C1 segment of cervical spinal cord (tissue), 14 donors: ENCODE measurements at regions not wholly inside any gene's neighbourhood (a gene's known extent, or its start where the extent isn't known, plus 50 kb on each side); places are given as distances from the start of the nearest gene placed in this dataset.
"Not testable (repeated sequence)": the region's sequence is repeated elsewhere in the genome, so short reads cannot be mapped to it uniquely, and the experiment has no call there.

Experiments
- DNase-seq, 14 donors: peaks; one replicate each; lab custom pipeline; 2025; lab: John Stamatoyannopoulos, UW

DNA sequence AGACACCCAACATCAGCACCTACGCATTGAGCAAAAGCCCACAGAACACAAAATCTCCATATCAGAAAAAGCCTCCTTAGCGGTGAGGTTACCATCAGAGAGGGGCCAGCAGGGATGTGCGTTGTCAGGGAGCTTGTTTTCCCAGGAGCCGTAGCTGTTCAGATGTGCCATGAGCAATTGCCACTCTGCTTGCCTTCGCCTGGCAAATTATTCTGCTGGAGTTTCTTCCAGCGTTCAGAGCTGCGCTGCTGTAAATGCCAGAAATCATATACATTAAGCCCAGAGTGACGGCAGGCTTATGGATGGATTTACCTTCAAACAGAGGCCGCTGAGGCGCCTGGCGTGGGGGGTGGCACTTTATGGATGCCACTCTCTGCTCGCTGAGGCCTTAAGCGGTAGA lies 632.3 kb downstream of the BCOR start:
- DNase-seq: no peak

DNA sequence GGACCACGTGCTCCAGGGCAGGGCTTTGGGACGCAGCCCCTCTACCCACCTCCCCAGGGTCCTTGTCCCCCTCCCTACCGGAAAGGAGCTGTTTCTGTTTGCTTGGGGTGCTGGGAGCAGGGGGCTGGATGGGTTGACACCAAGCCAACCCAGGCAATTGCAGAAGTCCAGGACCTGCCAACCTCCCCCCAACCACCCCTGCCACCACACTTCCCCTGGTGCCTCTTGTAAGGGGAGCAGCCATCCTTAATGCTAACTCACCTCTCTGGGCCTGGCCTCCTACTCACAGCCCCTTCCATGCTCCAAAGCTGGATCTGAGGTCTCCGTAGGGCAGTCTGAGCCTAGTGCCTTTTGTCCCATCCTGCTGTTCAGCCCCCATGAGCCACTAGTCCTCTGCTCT lies 631.9 kb downstream of the BCOR start:
- DNase-seq: no peak

DNA sequence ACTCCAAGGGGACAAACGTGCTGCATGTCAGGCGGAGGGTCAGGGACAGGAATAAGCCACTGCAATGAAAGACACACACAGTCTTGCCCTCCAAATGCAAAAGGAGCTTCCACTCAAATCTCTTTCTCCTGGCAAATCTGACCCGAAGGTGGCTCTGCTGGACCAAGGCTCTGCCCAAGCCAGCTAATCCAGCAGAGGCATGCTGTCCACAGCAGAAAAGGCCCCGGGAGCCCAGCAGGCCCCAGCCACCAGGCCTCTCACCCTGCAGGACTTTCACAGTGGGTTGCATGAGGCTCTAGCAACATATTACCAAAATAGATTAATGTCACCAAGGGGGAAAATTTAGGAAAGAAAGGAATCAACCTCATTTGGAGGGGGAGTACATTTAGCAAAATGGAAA lies 628.6 kb downstream of the BCOR start:
- no peak for DNase-seq

- peak in 6 of 14 donors; percentile 0 to 29 (median 14) for DNase-seq
These were observed 627.0 kb downstream of the BCOR start for GRCh38 chrX:39470588-39471407.

DNA sequence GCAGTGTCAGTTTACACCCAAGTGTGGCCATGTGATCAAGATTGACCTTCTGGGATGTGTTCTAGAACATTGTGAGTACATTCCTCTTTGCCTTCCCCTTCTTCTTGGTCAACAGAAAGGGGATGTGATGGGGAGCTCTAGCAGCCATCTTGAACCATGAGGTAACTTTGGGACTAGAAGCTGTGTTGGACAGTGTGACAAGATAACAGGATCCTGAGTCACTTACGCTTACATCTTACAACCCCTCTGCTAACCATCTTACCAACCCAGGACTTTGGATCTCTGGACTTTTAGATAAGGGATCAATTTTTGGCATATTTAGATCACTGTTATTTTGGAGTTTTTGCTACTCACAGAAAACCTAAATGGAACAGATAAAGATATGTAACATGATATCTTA lies 625.6 kb downstream of the BCOR start:
- DNase-seq: no peak

GRCh38 chrX:39473812-39474211 lies 623.9 kb downstream of the BCOR start:
- no peak for DNase-seq

- no peak for DNase-seq
These were observed 622.4 kb downstream of the BCOR start for GRCh38 chrX:39475372-39475771.

DNA sequence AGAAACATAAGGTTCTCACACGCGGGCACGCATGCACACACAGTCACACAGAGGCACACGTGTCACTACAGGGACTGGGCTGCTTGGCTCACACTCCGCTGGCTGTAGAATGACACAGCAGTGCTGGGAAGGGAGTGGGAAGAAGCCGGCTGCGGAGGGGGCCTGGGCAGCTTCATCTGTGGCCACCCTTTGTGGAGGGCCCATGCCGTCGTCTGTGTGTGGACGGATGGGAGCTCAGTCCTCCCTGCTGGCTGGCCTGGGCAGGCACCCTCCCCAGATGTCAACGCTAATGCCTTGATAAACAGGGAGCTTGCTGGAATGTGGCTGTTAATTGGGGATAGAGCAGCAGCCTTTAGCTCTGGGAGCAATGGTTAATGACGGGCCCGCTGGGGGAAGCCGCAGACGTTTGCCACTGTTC lies 621.1 kb downstream of the BCOR start:
- no peak for DNase-seq

GRCh38 chrX:39477031-39477761 lies 620.6 kb downstream of the BCOR start:
- DNase-seq: no peak

- peak in 1 of 14 donors; percentile 5 for DNase-seq
These were observed 620.0 kb downstream of the BCOR start for GRCh38 chrX:39477762-39478120.

GRCh38 chrX:39479856-39480255 lies 617.9 kb downstream of the BCOR start:
- DNase-seq: no peak

GRCh38 chrX:39480963-39481362 lies 616.8 kb downstream of the BCOR start:
- no peak for DNase-seq

GRCh38 chrX:39481621-39482020 lies 616.1 kb downstream of the BCOR start:
- DNase-seq: no peak

GRCh38 chrX:39484159-39485068 lies 613.3 kb downstream of the BCOR start:
- no peak for DNase-seq

- no peak for DNase-seq
These were observed 610.4 kb downstream of the BCOR start for GRCh38 chrX:39487166-39487968.

DNA sequence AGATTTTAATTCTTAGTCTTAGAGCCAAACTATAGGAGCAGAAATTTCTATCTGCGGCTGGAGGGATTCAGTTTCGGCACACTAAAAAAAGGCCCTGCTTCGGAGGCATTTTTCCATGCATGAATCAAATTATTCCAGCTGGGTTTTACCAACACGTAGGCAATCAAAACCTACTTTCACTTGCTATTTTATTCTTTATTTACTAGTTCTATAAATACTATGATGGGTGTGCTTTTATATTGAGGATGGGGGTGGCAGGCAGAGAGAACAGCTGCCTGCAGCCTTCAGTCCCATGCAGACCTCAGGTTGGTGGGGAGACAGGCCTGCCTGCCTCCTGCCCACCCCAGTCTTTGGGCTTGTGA lies 609.8 kb downstream of the BCOR start:
- no peak for DNase-seq

- no peak for DNase-seq
These were observed 606.0 kb downstream of the BCOR start for GRCh38 chrX:39491548-39492297.

DNA sequence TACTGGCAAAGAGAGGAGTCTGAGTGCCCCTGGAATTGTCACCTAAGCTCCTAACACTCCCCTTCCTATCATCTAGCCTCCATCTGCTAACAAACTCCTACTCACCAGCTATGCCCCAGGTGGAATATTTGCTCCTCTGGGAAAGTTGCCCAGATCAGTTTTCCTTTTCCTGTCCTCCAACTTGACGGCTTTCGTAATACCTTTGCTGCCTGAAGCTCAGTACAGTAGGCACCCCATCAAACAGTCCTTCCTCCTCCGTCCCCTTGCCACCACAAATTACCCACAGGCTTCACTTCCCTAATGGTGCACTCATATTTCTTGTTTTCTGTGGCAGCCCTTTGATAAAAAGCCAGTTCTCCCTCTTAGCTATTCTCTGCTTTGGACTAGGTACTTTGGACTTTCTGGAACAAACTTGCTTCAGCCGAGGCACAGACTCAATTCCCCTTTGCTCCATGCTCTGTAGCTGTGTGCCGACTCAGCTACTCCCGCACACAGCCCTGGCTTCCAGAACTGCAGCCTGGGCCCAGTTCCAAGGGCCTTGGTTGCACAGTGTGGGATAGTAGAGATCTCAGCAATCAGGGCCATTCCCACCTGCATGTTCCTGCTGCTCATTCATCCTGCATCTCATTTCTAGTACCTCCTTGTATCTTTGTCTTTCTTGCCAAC lies 605.1 kb downstream of the BCOR start:
- DNase-seq: peak in 1 of 14 donors; percentile 1

GRCh38 chrX:39493168-39493567 lies 604.6 kb downstream of the BCOR start:
- no peak for DNase-seq

GRCh38 chrX:39497117-39497516 lies 600.6 kb downstream of the BCOR start:
- not testable (repeated sequence) for DNase-seq
